A549 (cell line): ENCODE measurements at regions not wholly inside any gene's neighbourhood (a gene's known extent, or its start where the extent isn't known, plus 50 kb on each side); places are given as distances from the start of the nearest gene placed in this dataset.

ENCODE experiments used
- ATAC-seq, 2 experiments: fragments of 200-7000 bp in 1 of 2; fragments of >200 bp in 1 of 2; cut with Nextera tagmentation in 1 of 2; cut with Tn5 transposase in 1 of 2; 3 replicates each; pipeline versions ENCODE4 v1.8.0 to v1.9.1; 2018 to 2020; ENCODE audit warnings: mild to moderate bottlenecking in 1 of 2, moderate library complexity in 1 of 2
- CTCF ChIA-PET: fragments of 300-600 bp; sonication (Branson Sonifier 250); formaldehyde crosslinking; extraction: SDS; loops from one replicate; lab custom pipeline; 2021; ENCODE audit warnings: antibody characterized with exemption, inconsistent platforms; lab: Yijun Ruan, JAX
- POLR2A ChIA-PET: fragments of 350-600 bp; formaldehyde crosslinking; extraction: SDS; loops from one replicate; lab custom pipeline; 2021; ENCODE audit warnings: antibody characterized with exemption, inconsistent platforms; lab: Yijun Ruan, JAX
- DNase-seq, 2 experiments: peaks; one replicate each; pipeline versions ENCODE4 v3.0.0 to v3.0.0-alpha.2; 2011 to 2016; ENCODE audit warnings: low read depth in 1 of 2, low spot score in 1 of 2
- FAIRE-seq: peaks from 2 replicates; lab custom pipeline; 2011; peaks lifted over from hg19 to GRCh38; lab: Jason Lieb, UNC
- H3K27ac ChIP-seq, 2 experiments: fragments of >200 bp; sonication (Bioruptor Twin); formaldehyde crosslinking; 3 replicates each; pipeline ENCODE4 v1.5.1; 2016 to 2017
- H3K4me1 ChIP-seq: fragments of >200 bp; sonication (Bioruptor Twin); formaldehyde crosslinking; 3 replicates; pipeline ENCODE4 v1.6.1; 2016
- H3K4me2 ChIP-seq: fragments of >200 bp; sonication (Bioruptor Twin); formaldehyde crosslinking; 3 replicates; pipeline ENCODE4 v1.6.1; 2016
- H3K4me3 ChIP-seq: fragments of >200 bp; sonication (Bioruptor Twin); formaldehyde crosslinking; 3 replicates; pipeline ENCODE4 v1.5.1; 2016
- H3K9me3 ChIP-seq: fragments of >200 bp; sonication (Bioruptor Twin); formaldehyde crosslinking; 3 replicates; pipeline ENCODE4 v1.6.1; 2016
- BHLHE40 ChIP-seq: IDR thresholded peaks from 2 replicates; pipeline ENCODE4 v1.6.1; 2012; ENCODE audit warnings: low read depth, low read length, inconsistent platforms
- CBX2 ChIP-seq: fragments of 200-600 bp; sonication (generic); IDR thresholded peaks from 2 replicates; pipeline ENCODE4 v1.6.1; 2016; ENCODE audit warnings: low read depth, mild to moderate bottlenecking, borderline replicate concordance
- CHD2 ChIP-seq: fragments of 150-350 bp; IDR thresholded peaks from 2 replicates; pipeline ENCODE4 v1.6.1; 2014; ENCODE audit warnings: low read length; ENCODE audit not compliant: partially characterized antibody
- CHD4 ChIP-seq: fragments of 200-600 bp; sonication (generic); IDR thresholded peaks from 2 replicates; pipeline ENCODE4 v1.6.1; 2016; ENCODE audit warnings: antibody characterized with exemption, mild to moderate bottlenecking, borderline replicate concordance
- CTCF ChIP-seq: fragments of >200 bp; sonication (Bioruptor Twin); formaldehyde crosslinking; IDR thresholded peaks from 3 replicates; pipeline ENCODE4 v1.5.1; 2016
- EHMT2 ChIP-seq: fragments of 200-600 bp; sonication (generic); IDR thresholded peaks from 2 replicates; pipeline ENCODE4 v1.6.1; 2016; ENCODE audit warnings: antibody characterized with exemption, low read depth, mild to moderate bottlenecking, moderate library complexity
- ELK1 ChIP-seq: fragments of 150-350 bp; IDR thresholded peaks from 2 replicates; pipeline ENCODE4 v1.6.1; 2014; ENCODE audit warnings: low read depth, mild to moderate bottlenecking, low read length
- EP300 ChIP-seq, 2 experiments: fragments of >200 bp; sonication (Bioruptor Twin); formaldehyde crosslinking; IDR thresholded peaks; 2 replicates in 1 of 2; 3 replicates in 1 of 2; pipeline ENCODE4 v1.6.1; 2016 to 2017
- FOSB ChIP-seq: fragments of 250-450 bp; sonication (Bioruptor Pico); IDR thresholded peaks from 2 replicates; pipeline ENCODE4 v1.5.0; 2020; ENCODE audit warnings: mild to moderate bottlenecking, moderate library complexity
- HDAC2 ChIP-seq: fragments of 200-600 bp; sonication (generic); IDR thresholded peaks from 2 replicates; pipeline ENCODE4 v1.6.1; 2016
- JUN ChIP-seq, 2 experiments: fragments of >200 bp; sonication (Bioruptor Twin); formaldehyde crosslinking; IDR thresholded peaks; 2 replicates in 1 of 2; 3 replicates in 1 of 2; pipeline ENCODE4 v1.6.1; 2016 to 2017
- KDM1A ChIP-seq: fragments of 200-600 bp; sonication (generic); IDR thresholded peaks from 2 replicates; pipeline ENCODE4 v1.6.1; 2016; ENCODE audit warnings: low read depth, mild to moderate bottlenecking
- MYC ChIP-seq: IDR thresholded peaks from 2 replicates; pipeline ENCODE4 v1.6.1; 2012; ENCODE audit warnings: mild to moderate bottlenecking, inconsistent platforms, low read length, improper control_type of control experiment, borderline replicate concordance
- NFE2L2 ChIP-seq: fragments of 150-350 bp; conservative IDR thresholded peaks from 2 replicates; pipeline ENCODE4 v1.6.1; 2014; ENCODE audit warnings: low read length
- NPAS2 ChIP-seq: fragments of 250-450 bp; sonication (Bioruptor Pico); IDR thresholded peaks from 2 replicates; pipeline ENCODE4 v1.8.0; 2022; ENCODE audit warnings: mild to moderate bottlenecking, moderate library complexity, borderline replicate concordance
- POLR2AphosphoS2 ChIP-seq: conservative IDR thresholded peaks from 2 replicates; pipeline ENCODE4 v1.6.1; 2012; ENCODE audit warnings: low read length, improper control_type of control experiment, inconsistent platforms
- RFX5 ChIP-seq: fragments of 450-650 bp; IDR thresholded peaks from 2 replicates; pipeline ENCODE4 v1.7.1; 2014; ENCODE audit warnings: antibody characterized with exemption, mild to moderate bottlenecking, moderate library complexity
- SREBF2 ChIP-seq: fragments of 450-650 bp; IDR thresholded peaks from 2 replicates; pipeline ENCODE4 v1.6.1; 2014; ENCODE audit warnings: mild to moderate bottlenecking, moderate library complexity
- TFCP2L1 ChIP-seq: fragments of 250-450 bp; sonication (Bioruptor Pico); IDR thresholded peaks from 2 replicates; pipeline ENCODE4 v1.5.0; 2021; ENCODE audit warnings: mild to moderate bottlenecking
- USF2 ChIP-seq: fragments of 450-650 bp; IDR thresholded peaks from 2 replicates; pipeline ENCODE4 v1.6.1; 2014; ENCODE audit warnings: antibody characterized with exemption
- ZC3H11A ChIP-seq: fragments of 450-650 bp; IDR thresholded peaks from 2 replicates; pipeline ENCODE4 v1.6.1; 2014; ENCODE audit warnings: antibody characterized with exemption, mild to moderate bottlenecking
- ZFP36 ChIP-seq: fragments of 450-650 bp; IDR thresholded peaks from 2 replicates; pipeline ENCODE4 v1.6.1; 2014; ENCODE audit warnings: borderline replicate concordance; ENCODE audit not compliant: partially characterized antibody
- ZNF302 ChIP-seq: fragments of 250-450 bp; sonication (Bioruptor Pico); IDR thresholded peaks from 2 replicates; pipeline ENCODE4 v1.9.0; 2021; ENCODE audit warnings: inconsistent platforms, mild to moderate bottlenecking, moderate library complexity
- ZSCAN20 ChIP-seq: fragments of 250-450 bp; sonication (Bioruptor Pico); IDR thresholded peaks from 2 replicates; pipeline ENCODE4 v1.8.0; 2022; ENCODE audit warnings: mild to moderate bottlenecking, moderate library complexity
- WGBS: methylation state at CpG from one replicate; pipeline ENCODE4 v1.1.6; 2017; ENCODE audit errors: missing lambda C conversion rate; 5-methylcytosine and 5-hydroxymethylcytosine counted together
- TF ChIP-seq, protein P1 (sequence below): IDR thresholded peaks from 2 replicates; pipeline ENCODE4 v1.6.1; 2012
- TF ChIP-seq, protein P2 (sequence below): fragments of 250-450 bp; sonication (Bioruptor Pico); IDR thresholded peaks from 2 replicates; pipeline ENCODE4 v1.5.0; 2020; ENCODE audit warnings: low read depth, mild to moderate bottlenecking, moderate library complexity

DNA sequence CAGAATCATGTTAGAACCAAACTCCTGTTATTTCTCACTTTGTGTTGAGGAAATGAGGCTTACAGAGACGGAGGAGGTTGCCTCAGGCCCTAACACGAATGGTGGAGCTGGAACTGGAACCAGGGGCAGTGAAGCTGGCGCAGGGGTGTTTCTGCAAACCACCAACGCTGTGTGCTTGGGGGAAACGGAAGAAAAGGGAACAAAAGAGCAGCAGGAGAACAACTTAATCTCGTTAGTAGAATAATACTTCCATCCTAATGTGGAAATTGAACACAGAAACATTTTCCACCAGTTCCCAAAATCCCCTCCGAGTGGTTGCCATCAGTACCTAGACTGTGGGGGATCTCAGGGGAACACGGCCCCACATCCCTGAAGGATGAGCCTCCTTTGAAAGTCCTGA lies 103.4 kb upstream of the FRMD1 start:
- CTCF ChIA-PET = no interaction called here
- POLR2A ChIA-PET = no interaction called here
- Histone ChIP-seq H3K9me3 (no peaks in the 10 kb centered on the region), H3K27ac (no peak overlapping the region), H3K4me1 (no peaks in the 10 kb centered on the region), H3K4me2 (no peak overlapping the region), H3K4me3 (no peak overlapping the region)
- WGBS = 60% methylated on average over 8 of the region's 8 CpGs
- DNase-seq (no peak), ATAC-seq (no peak), FAIRE-seq (no peak)
- TF ChIP-seq EP300 (IDR thresholded peaks at IDR 0.05) (no peak), NFE2L2 (no peak), JUN (IDR thresholded peaks at IDR 0.05) (no peak), USF2 (no peak), SREBF2 (no peak), ZC3H11A (no peak), RFX5 (no peak), ZNF302 (CRISPR knock-in tag) (no peak), BHLHE40 (no peak), CHD2 (no peak), CBX2 (no peak), ZFP36 (no peak)
- TF ChIP-seq, protein P1, sequence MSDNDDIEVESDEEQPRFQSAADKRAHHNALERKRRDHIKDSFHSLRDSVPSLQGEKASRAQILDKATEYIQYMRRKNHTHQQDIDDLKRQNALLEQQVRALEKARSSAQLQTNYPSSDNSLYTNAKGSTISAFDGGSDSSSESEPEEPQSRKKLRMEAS = no peak
- TF ChIP-seq, protein P2, sequence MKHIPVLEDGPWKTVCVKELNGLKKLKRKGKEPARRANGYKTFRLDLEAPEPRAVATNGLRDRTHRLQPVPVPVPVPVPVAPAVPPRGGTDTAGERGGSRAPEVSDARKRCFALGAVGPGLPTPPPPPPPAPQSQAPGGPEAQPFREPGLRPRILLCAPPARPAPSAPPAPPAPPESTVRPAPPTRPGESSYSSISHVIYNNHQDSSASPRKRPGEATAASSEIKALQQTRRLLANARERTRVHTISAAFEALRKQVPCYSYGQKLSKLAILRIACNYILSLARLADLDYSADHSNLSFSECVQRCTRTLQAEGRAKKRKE (CRISPR knock-in tag) = no peak

GRCh38 chr6:168181876-168182275 lies 102.9 kb upstream of the FRMD1 start:
- no peak for FAIRE-seq
- no peak overlapping the region for H3K27ac ChIP-seq
- no peaks in the 10 kb centered on the region for H3K4me1 ChIP-seq
- no peaks in the 10 kb centered on the region for H3K9me3 ChIP-seq
- ATAC-seq = no peak
- POLR2A ChIA-PET = no interaction called here
- no peak overlapping the region for H3K4me3 ChIP-seq
- DNase-seq = no peak
- no peak overlapping the region for H3K4me2 ChIP-seq
- CTCF ChIA-PET = no interaction called here
- 79% methylated on average over 11 of the region's 11 CpGs for WGBS
- TF ChIP-seq POLR2AphosphoS2 = no peak
- no peak for TF ChIP-seq CTCF
- TF ChIP-seq FOSB (CRISPR knock-in tag) = no peak
- no peak for TF ChIP-seq NFE2L2
- no peak for TF ChIP-seq BHLHE40
- no peak for TF ChIP-seq EHMT2
- TF ChIP-seq ELK1 = no peak
- TF ChIP-seq HDAC2 = no peak
- TF ChIP-seq CHD4 = no peak
- TF ChIP-seq MYC = no peak
- no peak for TF ChIP-seq ZSCAN20
- TF ChIP-seq CBX2 = no peak
- no peak for TF ChIP-seq TFCP2L1
- no peak for TF ChIP-seq KDM1A
- no peak for TF ChIP-seq NPAS2 (CRISPR knock-in tag)
